Endothelial cell of umbilical vein (primary cell): ENCODE measurements at regions not wholly inside any gene's neighbourhood (a gene's known extent, or its start where the extent isn't known, plus 50 kb on each side); places are given as distances from the start of the nearest gene placed in this dataset.

Experiments used
- BruUV-seq: library from RNA; stranded (reverse); fragments of 400-500 nt; replicated peaks from 2 replicates; lab custom pipeline; 2021; lab: Mats Ljungman, UMichigan
- CTCF ChIA-PET: fragments of 300-600, 350-600 bp; sonication (Branson Sonifier 250); formaldehyde crosslinking; loops from one replicate; lab custom pipeline; 2021; ENCODE audit warnings: antibody characterized with exemption, inconsistent platforms; lab: Charles Lee
- POLR2A ChIA-PET: fragments of 300-600, 350-600 bp; sonication (Branson Sonifier 250); formaldehyde crosslinking; loops from one replicate; lab custom pipeline; 2021; ENCODE audit warnings: antibody characterized with exemption, inconsistent platforms; lab: Charles Lee
- DNase-seq: peaks from one replicate; pipeline ENCODE4 v3.0.0-alpha.2; 2011; ENCODE audit warnings: low read depth, low spot score
- FAIRE-seq: peaks from 2 replicates; lab custom pipeline; 2011; peaks lifted over from hg19 to GRCh38; lab: Jason Lieb, UNC
- H2AFZ ChIP-seq: 2 replicates; pipeline ENCODE4 v1.6.0; 2012; ENCODE audit warnings: low read depth, low read length, control low read depth, inconsistent platforms
- H3K27ac ChIP-seq: 2 replicates; pipeline ENCODE4 v1.5.1; 2011; ENCODE audit warnings: low read depth, mild to moderate bottlenecking, control low read depth, low read length, moderate library complexity; ENCODE audit not compliant: insufficient read depth
- H3K27me3 ChIP-seq, 2 experiments: 2 replicates each; pipeline versions ENCODE4 v1.6.0 to v1.6.1; 2011; ENCODE audit warnings: low read length in 2 of 2, mixed read lengths in 1 of 2; ENCODE audit not compliant: control insufficient read depth in 2 of 2, insufficient read depth in 2 of 2
- H3K36me3 ChIP-seq, 2 experiments: 2 replicates in 1 of 2; 3 replicates in 1 of 2; pipeline ENCODE4 v1.5.1; 2011; ENCODE audit warnings: low read length in 2 of 2, mild to moderate bottlenecking in 1 of 2, moderate library complexity in 1 of 2; ENCODE audit not compliant: control insufficient read depth in 2 of 2, insufficient read depth in 2 of 2; ENCODE audit errors: extremely low read depth in 1 of 2
- H3K4me1 ChIP-seq: 3 replicates; pipeline ENCODE4 v1.5.1; 2011; ENCODE audit warnings: mild to moderate bottlenecking, low read length; ENCODE audit not compliant: control insufficient read depth, insufficient read depth; ENCODE audit errors: extremely low read depth
- H3K4me2 ChIP-seq: 2 replicates; pipeline ENCODE4 v1.6.1; 2011; ENCODE audit warnings: low read length, control low read depth, mixed read lengths; ENCODE audit not compliant: insufficient read depth
- H3K4me3 ChIP-seq, 3 experiments: fragments of 200-600 bp in 1 of 3; sonication (generic), shearing (Covaris generic) in 1 of 3; replicated peaks in 1 of 3; 2 replicates each; pipeline ENCODE4 v1.5.1; 2011 to 2016; ENCODE audit warnings: control low read depth in 3 of 3, low read length in 3 of 3, mild to moderate bottlenecking in 2 of 3, inconsistent platforms in 1 of 3, low read depth in 1 of 3, moderate library complexity in 1 of 3; ENCODE audit not compliant: insufficient read depth in 1 of 3
- H3K79me2 ChIP-seq: 2 replicates; pipeline ENCODE4 v1.6.0; 2012; ENCODE audit warnings: low read length, inconsistent platforms; ENCODE audit not compliant: control insufficient read depth, insufficient read depth
- H3K9ac ChIP-seq: replicated peaks from 2 replicates; pipeline ENCODE3; 2011; ENCODE audit warnings: low read length, control low read depth; ENCODE audit not compliant: insufficient read depth; ENCODE audit errors: extremely low read depth
- H3K9me1 ChIP-seq: replicated peaks from 3 replicates; pipeline ENCODE4 v1.6.0; 2011; ENCODE audit warnings: mild to moderate bottlenecking, low read length; ENCODE audit not compliant: control insufficient read depth, insufficient read depth; ENCODE audit errors: extremely low read depth
- H3K9me3 ChIP-seq: replicated peaks from 2 replicates; pipeline ENCODE4 v1.5.1; 2012; ENCODE audit warnings: low read length, inconsistent platforms; ENCODE audit not compliant: control insufficient read depth, insufficient read depth
- H4K20me1 ChIP-seq: replicated peaks from 2 replicates; pipeline ENCODE3; 2011; ENCODE audit warnings: mild to moderate bottlenecking, low read length; ENCODE audit not compliant: control insufficient read depth, insufficient read depth; ENCODE audit errors: extremely low read depth
- EZH2 ChIP-seq: IDR thresholded peaks from 2 replicates; pipeline ENCODE4 v1.6.1; 2012; ENCODE audit warnings: borderline replicate concordance, low read depth, mild to moderate bottlenecking, moderate library complexity, low read length, inconsistent platforms; ENCODE audit not compliant: severe bottlenecking
- FOS ChIP-seq: IDR thresholded peaks from 2 replicates; pipeline ENCODE4 v1.6.1; 2011; ENCODE audit warnings: mild to moderate bottlenecking, low read length, moderate library complexity, borderline replicate concordance; ENCODE audit not compliant: insufficient read depth
- GATA2 ChIP-seq: IDR thresholded peaks from 2 replicates; pipeline ENCODE4 v1.7.0; 2011; ENCODE audit warnings: low read depth, mild to moderate bottlenecking, moderate library complexity, mixed read lengths, low read length; ENCODE audit not compliant: insufficient read length, insufficient read depth
- JUN ChIP-seq: IDR thresholded peaks from 2 replicates; pipeline ENCODE4 v1.6.1; 2011; ENCODE audit warnings: borderline replicate concordance, low read depth; ENCODE audit not compliant: insufficient read length, insufficient read depth
- MYC ChIP-seq: IDR thresholded peaks from one replicate; pipeline ENCODE4 v1.6.1; 2011; ENCODE audit warnings: mild to moderate bottlenecking, low read depth, low read length
- POLR2A ChIP-seq: IDR thresholded peaks from 2 replicates; pipeline ENCODE4 v1.6.1; 2012; ENCODE audit warnings: low read depth, mild to moderate bottlenecking, control low read depth, low read length
- POLR2AphosphoS5 ChIP-seq: IDR thresholded peaks from 2 replicates; pipeline ENCODE4 v1.6.1; 2012; ENCODE audit warnings: low read depth, mild to moderate bottlenecking, control low read depth, low read length, moderate library complexity; ENCODE audit not compliant: insufficient read depth
- dilution Hi-C: fragments of 300-500 bp; cut with MboI; formaldehyde crosslinking; loops from one replicate; pipeline ENCODE4 v1.15.0; 2019; ENCODE audit warnings: low sequenced_read_pairs; ENCODE audit not compliant: extremely low pct_ligation_motif_present
- intact Hi-C: fragments of 100-400 bp; cut with micrococcal nuclease; formaldehyde crosslinking; loops from one replicate; pipeline ENCODE4 v1.10.0; 2022
- TF ChIP-seq, protein P1 (sequence below): IDR thresholded peaks from 2 replicates; pipeline ENCODE4 v1.6.1; 2011; ENCODE audit not compliant: insufficient read depth, insufficient read length
- TF ChIP-seq, protein P2 (sequence below), 2 donors: IDR thresholded peaks; 1 replicate in 1 of 2; 2 replicates in 1 of 2; pipeline ENCODE4 v1.5.1; 2011; ENCODE audit warnings: low read length in 2 of 2, mild to moderate bottlenecking in 2 of 2, moderate library complexity in 2 of 2, control low read depth in 1 of 2, inconsistent platforms in 1 of 2, low read depth in 1 of 2; ENCODE audit not compliant: insufficient read depth in 1 of 2; ENCODE audit errors: extremely low read depth in 1 of 2

DNA sequence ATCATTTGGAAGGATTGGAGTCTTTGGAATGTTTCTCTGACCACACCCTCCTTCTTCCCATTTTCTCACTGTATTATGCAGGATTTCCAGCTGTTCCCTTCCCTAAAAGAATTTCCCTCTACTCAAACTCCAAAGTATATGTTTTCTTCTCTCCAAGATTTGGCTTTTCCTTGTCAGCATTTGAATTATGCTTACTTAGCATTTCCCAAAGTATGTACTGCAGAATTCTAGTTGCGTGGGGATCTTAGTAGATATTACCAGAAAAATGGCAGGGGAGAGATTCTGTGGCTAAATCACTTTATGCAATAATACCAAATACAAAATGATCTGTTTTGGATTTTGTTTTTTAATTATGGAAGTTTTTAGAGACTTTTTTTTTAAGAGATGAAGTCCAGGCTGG, 142.3 kb downstream of the OR4C45 start:
- H3K27ac ChIP-seq, result no peak overlapping the region
- H2AFZ ChIP-seq, result no peak overlapping the region
- dilution Hi-C loops (no loop called here), intact Hi-C loops (no loop called here)
- DNase-seq, result no peak
- ChIA-PET POLR2A (no interaction called here), CTCF (no interaction called here)
- no peak overlapping the region for H3K4me3 ChIP-seq
- no peaks in the 10 kb centered on the region for H4K20me1 ChIP-seq
- no peaks in the 10 kb centered on the region for H3K4me1 ChIP-seq
- TF ChIP-seq GATA2 (no peak), POLR2AphosphoS5 (no peak), JUN (no peak), MYC (no peak), FOS (no peak), EZH2 (no peak), POLR2A (no peak)
- TF ChIP-seq, protein P1, sequence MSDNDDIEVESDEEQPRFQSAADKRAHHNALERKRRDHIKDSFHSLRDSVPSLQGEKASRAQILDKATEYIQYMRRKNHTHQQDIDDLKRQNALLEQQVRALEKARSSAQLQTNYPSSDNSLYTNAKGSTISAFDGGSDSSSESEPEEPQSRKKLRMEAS, result no peak
- TF ChIP-seq, protein P2, sequence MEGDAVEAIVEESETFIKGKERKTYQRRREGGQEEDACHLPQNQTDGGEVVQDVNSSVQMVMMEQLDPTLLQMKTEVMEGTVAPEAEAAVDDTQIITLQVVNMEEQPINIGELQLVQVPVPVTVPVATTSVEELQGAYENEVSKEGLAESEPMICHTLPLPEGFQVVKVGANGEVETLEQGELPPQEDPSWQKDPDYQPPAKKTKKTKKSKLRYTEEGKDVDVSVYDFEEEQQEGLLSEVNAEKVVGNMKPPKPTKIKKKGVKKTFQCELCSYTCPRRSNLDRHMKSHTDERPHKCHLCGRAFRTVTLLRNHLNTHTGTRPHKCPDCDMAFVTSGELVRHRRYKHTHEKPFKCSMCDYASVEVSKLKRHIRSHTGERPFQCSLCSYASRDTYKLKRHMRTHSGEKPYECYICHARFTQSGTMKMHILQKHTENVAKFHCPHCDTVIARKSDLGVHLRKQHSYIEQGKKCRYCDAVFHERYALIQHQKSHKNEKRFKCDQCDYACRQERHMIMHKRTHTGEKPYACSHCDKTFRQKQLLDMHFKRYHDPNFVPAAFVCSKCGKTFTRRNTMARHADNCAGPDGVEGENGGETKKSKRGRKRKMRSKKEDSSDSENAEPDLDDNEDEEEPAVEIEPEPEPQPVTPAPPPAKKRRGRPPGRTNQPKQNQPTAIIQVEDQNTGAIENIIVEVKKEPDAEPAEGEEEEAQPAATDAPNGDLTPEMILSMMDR (IDR thresholded peaks at IDR 0.05; ENCODE audit: extremely low read depth in 1 of 2, insufficient read depth in 1 of 2, low read depth in 1 of 2, low read length in 2 of 2), result no peak
- H3K9me1 ChIP-seq, result no peaks in the 10 kb centered on the region
- no peaks in the 10 kb centered on the region for H3K79me2 ChIP-seq
- H3K9ac ChIP-seq, result no peak overlapping the region
- H3K36me3 ChIP-seq, result no peaks in the 10 kb centered on the region
- no peak for FAIRE-seq
- no peaks in the 10 kb centered on the region for H3K27me3 ChIP-seq
- H3K9me3 ChIP-seq, result peaks cover 2% of the 10 kb centered on the region
- H3K4me2 ChIP-seq, result no peak overlapping the region
- BruUV-seq, result no TSS peak
